Neural cell (in vitro differentiated cells): ENCODE measurements at regions not wholly inside any gene's neighbourhood (a gene's known extent, or its start where the extent isn't known, plus 50 kb on each side); places are given as distances from the start of the nearest gene placed in this dataset.

Experiments
- MXI1 ChIP-seq: fragments of 450-650 bp; conservative IDR thresholded peaks from 2 replicates; pipeline ENCODE4 v1.6.1; 2014; ENCODE audit warnings: antibody characterized with exemption, mild to moderate bottlenecking; ENCODE audit not compliant: poor library complexity, severe bottlenecking
- TF ChIP-seq, protein P1 (sequence below): fragments of 450-650 bp; IDR thresholded peaks from 2 replicates; pipeline ENCODE4 v1.5.1; 2014; ENCODE audit warnings: antibody characterized with exemption, mild to moderate bottlenecking, moderate library complexity; ENCODE audit not compliant: poor library complexity, severe bottlenecking

DNA sequence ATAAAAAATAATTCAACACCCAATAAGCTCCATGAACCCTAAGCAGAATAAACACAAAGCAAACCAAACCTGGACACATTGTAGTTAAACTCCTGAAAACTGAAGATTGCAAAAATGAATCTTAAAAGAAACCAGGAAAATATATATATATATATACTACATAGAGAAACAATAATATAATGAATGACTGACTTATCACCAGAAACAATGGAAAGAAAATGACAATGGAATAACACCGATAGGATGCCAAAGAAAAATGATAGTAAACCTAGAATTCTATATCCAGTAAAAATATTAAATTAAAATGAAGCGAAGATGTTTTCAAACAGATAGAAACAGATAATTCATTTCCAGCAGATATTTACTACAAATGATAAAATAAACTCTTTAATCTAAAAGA, 346.9 kb downstream of the IRS1 start:
- TF ChIP-seq MXI1 = no peak
- TF ChIP-seq, protein P1, sequence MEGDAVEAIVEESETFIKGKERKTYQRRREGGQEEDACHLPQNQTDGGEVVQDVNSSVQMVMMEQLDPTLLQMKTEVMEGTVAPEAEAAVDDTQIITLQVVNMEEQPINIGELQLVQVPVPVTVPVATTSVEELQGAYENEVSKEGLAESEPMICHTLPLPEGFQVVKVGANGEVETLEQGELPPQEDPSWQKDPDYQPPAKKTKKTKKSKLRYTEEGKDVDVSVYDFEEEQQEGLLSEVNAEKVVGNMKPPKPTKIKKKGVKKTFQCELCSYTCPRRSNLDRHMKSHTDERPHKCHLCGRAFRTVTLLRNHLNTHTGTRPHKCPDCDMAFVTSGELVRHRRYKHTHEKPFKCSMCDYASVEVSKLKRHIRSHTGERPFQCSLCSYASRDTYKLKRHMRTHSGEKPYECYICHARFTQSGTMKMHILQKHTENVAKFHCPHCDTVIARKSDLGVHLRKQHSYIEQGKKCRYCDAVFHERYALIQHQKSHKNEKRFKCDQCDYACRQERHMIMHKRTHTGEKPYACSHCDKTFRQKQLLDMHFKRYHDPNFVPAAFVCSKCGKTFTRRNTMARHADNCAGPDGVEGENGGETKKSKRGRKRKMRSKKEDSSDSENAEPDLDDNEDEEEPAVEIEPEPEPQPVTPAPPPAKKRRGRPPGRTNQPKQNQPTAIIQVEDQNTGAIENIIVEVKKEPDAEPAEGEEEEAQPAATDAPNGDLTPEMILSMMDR = no peak
